ENCODE measurements at regions not wholly inside any gene's neighbourhood (a gene's known extent, or its start where the extent isn't known, plus 50 kb on each side); places are given as distances from the start of the nearest gene placed in this dataset.

DNA sequence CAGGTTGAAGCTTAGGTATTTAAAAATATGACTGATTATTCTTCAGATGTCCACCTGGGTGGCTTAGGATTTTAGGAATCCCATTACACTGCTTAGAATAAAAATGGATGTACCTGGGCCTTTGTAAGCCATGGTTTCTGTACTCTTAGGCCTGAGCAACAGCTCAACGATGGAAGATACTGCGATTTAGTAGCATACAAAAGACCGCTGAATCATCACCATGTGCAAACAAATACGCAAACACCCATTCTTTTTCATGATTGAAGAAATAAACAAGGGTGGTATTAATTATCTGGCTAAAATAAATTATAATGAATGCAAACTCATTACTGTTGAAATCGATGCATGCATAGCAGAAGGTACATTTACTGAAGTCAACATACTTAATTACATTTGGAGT is 188.9 kb downstream of the ZNF330 start:
- DNase-seq (ENCODE audit: low read depth) (no peak), FAIRE-seq (no peak)
- no peak overlapping the region for H2AFZ ChIP-seq (ENCODE audit: low read depth, low read length)
- no peak overlapping the region for H3K4me2 ChIP-seq (ENCODE audit: low read length)
- no peaks in the 10 kb centered on the region for H3K36me3 ChIP-seq (ENCODE audit: insufficient read depth, low read length)
- H3K36me3 Mint-ChIP-seq (ENCODE audit: low read depth, unreplicated experiment), result no peaks in the 10 kb centered on the region
- TF ChIP-seq CTCF (IDR thresholded peaks at IDR 0.05; ENCODE audit: insufficient read depth, low read depth, low read length) (no peak), EZH2 (IDR thresholded peaks at IDR 0.05; ENCODE audit: insufficient read depth, low read length) (no peak)
- H3K27me3 ChIP-seq (ENCODE audit: insufficient read depth, low read length), result no peaks in the 10 kb centered on the region
- no peaks in the 10 kb centered on the region for H3K4me1 Mint-ChIP-seq (ENCODE audit: low read depth, unreplicated experiment)
- H3K9ac ChIP-seq (ENCODE audit: low read length), result no peak overlapping the region
- no peaks in the 10 kb centered on the region for H3K9me3 ChIP-seq (ENCODE audit: insufficient read depth, low read depth, low read length)
- H4K20me1 ChIP-seq (ENCODE audit: insufficient read depth, low read length), result no peaks in the 10 kb centered on the region
- H3K79me2 ChIP-seq (ENCODE audit: insufficient read depth, low read length), result no peaks in the 10 kb centered on the region
- no peak overlapping the region for H3K27ac ChIP-seq (ENCODE audit: low read depth, low read length)
- H3K27me3 Mint-ChIP-seq (ENCODE audit: low read depth, unreplicated experiment), result no peaks in the 10 kb centered on the region
- no peaks in the 10 kb centered on the region for H3K4me1 ChIP-seq (ENCODE audit: insufficient read depth, low read length)
- no peak overlapping the region for H3K27ac Mint-ChIP-seq (ENCODE audit: unreplicated experiment)
- no peak overlapping the region for H3K4me3 Mint-ChIP-seq (ENCODE audit: unreplicated experiment)
- no peak overlapping the region for H3K4me3 ChIP-seq (ENCODE audit: insufficient read depth, low read depth, low read length)
- no peaks in the 10 kb centered on the region for H3K9me3 Mint-ChIP-seq (ENCODE audit: unreplicated experiment)

DNA sequence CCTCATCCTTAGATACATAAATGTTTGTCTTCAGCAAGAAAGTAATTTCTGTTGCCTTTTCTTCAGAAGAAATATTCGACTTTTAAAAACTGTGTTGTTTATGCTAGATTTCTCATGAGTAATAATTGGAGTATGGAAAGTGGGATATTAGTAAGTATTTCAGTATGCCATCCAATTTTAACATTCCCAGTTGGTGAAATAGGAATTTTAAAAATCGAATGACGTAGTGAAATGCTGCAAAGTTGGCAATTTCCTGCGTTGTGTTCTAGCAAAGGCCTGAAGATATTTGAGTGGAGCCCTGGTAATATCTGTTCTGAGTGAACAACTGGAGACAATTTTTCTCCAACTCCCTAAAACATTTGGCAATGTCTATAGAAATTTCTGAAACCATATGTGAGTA is 190.1 kb downstream of the ZNF330 start:
- Histone ChIP-seq H4K20me1 (ENCODE audit: insufficient read depth, low read length) (no peaks in the 10 kb centered on the region), H3K9me3 (ENCODE audit: insufficient read depth, low read depth, low read length) (no peaks in the 10 kb centered on the region), H3K4me3 (ENCODE audit: insufficient read depth, low read depth, low read length) (no peak overlapping the region), H2AFZ (ENCODE audit: low read depth, low read length) (no peak overlapping the region), H3K9ac (ENCODE audit: low read length) (no peak overlapping the region), H3K36me3 (ENCODE audit: insufficient read depth, low read length) (no peaks in the 10 kb centered on the region), H3K27me3 (ENCODE audit: insufficient read depth, low read length) (no peaks in the 10 kb centered on the region), H3K79me2 (ENCODE audit: insufficient read depth, low read length) (no peaks in the 10 kb centered on the region), H3K4me2 (ENCODE audit: low read length) (no peak overlapping the region), H3K27ac (ENCODE audit: low read depth, low read length) (no peak overlapping the region), H3K4me1 (ENCODE audit: insufficient read depth, low read length) (no peaks in the 10 kb centered on the region)
- DNase-seq (ENCODE audit: low read depth) (no peak), FAIRE-seq (peak; percentile 37)
- no peaks in the 10 kb centered on the region for H3K36me3 Mint-ChIP-seq (ENCODE audit: low read depth, unreplicated experiment)
- H3K27me3 Mint-ChIP-seq (ENCODE audit: low read depth, unreplicated experiment), result no peaks in the 10 kb centered on the region
- no peak overlapping the region for H3K4me3 Mint-ChIP-seq (ENCODE audit: unreplicated experiment)
- TF ChIP-seq CTCF (IDR thresholded peaks at IDR 0.05; ENCODE audit: insufficient read depth, low read depth, low read length) (no peak), EZH2 (IDR thresholded peaks at IDR 0.05; ENCODE audit: insufficient read depth, low read length) (no peak)
- no peak overlapping the region for H3K27ac Mint-ChIP-seq (ENCODE audit: unreplicated experiment)
- no peaks in the 10 kb centered on the region for H3K9me3 Mint-ChIP-seq (ENCODE audit: unreplicated experiment)
- H3K4me1 Mint-ChIP-seq (ENCODE audit: low read depth, unreplicated experiment), result no peaks in the 10 kb centered on the region

- TF ChIP-seq EZH2 (IDR thresholded peaks at IDR 0.05; ENCODE audit: insufficient read depth, low read length), result no peak
- Histone ChIP-seq H3K79me2 (ENCODE audit: insufficient read depth, low read length) (no peaks in the 10 kb centered on the region), H3K9me3 (ENCODE audit: insufficient read depth, low read depth, low read length) (no peaks in the 10 kb centered on the region), H3K27me3 (ENCODE audit: insufficient read depth, low read length) (no peaks in the 10 kb centered on the region), H2AFZ (ENCODE audit: low read depth, low read length) (no peak overlapping the region), H3K4me2 (ENCODE audit: low read length) (no peak overlapping the region), H3K4me3 (ENCODE audit: insufficient read depth, low read depth, low read length) (no peak overlapping the region), H4K20me1 (ENCODE audit: insufficient read depth, low read length) (no peaks in the 10 kb centered on the region), H3K9ac (ENCODE audit: low read length) (no peak overlapping the region), H3K27ac (ENCODE audit: low read depth, low read length) (no peak overlapping the region), H3K4me1 (ENCODE audit: insufficient read depth, low read length) (no peaks in the 10 kb centered on the region), H3K36me3 (ENCODE audit: insufficient read depth, low read length) (no peaks in the 10 kb centered on the region)
- no peak for FAIRE-seq
- no peaks in the 10 kb centered on the region for H3K4me1 Mint-ChIP-seq (ENCODE audit: low read depth, unreplicated experiment)
- H3K27me3 Mint-ChIP-seq (ENCODE audit: low read depth, unreplicated experiment), result no peaks in the 10 kb centered on the region
- H3K27ac Mint-ChIP-seq (ENCODE audit: unreplicated experiment), result no peak overlapping the region
- H3K36me3 Mint-ChIP-seq (ENCODE audit: low read depth, unreplicated experiment), result no peaks in the 10 kb centered on the region
- H3K4me3 Mint-ChIP-seq (ENCODE audit: unreplicated experiment), result no peak overlapping the region
- DNase-seq (ENCODE audit: low read depth), result no peak
- H3K9me3 Mint-ChIP-seq (ENCODE audit: unreplicated experiment), result no peaks in the 10 kb centered on the region
Observed at GRCh38 chr4:141411936-141412335, 191.2 kb downstream of the ZNF330 start.
